Bronchial epithelial cell (primary cell): ENCODE measurements at regions not wholly inside any gene's neighbourhood (a gene's known extent, or its start where the extent isn't known, plus 50 kb on each side); places are given as distances from the start of the nearest gene placed in this dataset.

Experiments used
- DNase-seq: peaks from one replicate; pipeline ENCODE4 v3.0.0-alpha.2; 2010; ENCODE audit warnings: low read depth
- FAIRE-seq: peaks from 2 replicates; lab custom pipeline; 2011; peaks lifted over from hg19 to GRCh38; lab: Jason Lieb, UNC
- H3K27me3 ChIP-seq: 2 replicates; pipeline ENCODE4 v1.5.1; 2011; ENCODE audit warnings: low read length; ENCODE audit not compliant: control insufficient read depth, insufficient read depth
- H3K36me3 ChIP-seq: 2 replicates; pipeline ENCODE4 v1.5.1; 2011; ENCODE audit warnings: low read length; ENCODE audit not compliant: control insufficient read depth, insufficient read depth
- H3K4me3 ChIP-seq: 2 replicates; pipeline ENCODE4 v1.5.1; 2011; ENCODE audit warnings: mild to moderate bottlenecking, low read depth, low read length, control low read depth
- TF ChIP-seq, protein P1 (sequence below): IDR thresholded peaks from 2 replicates; pipeline ENCODE4 v1.5.1; 2011; ENCODE audit warnings: mild to moderate bottlenecking, moderate library complexity, low read length, control low read depth, inconsistent platforms; ENCODE audit not compliant: insufficient read depth, severe bottlenecking

DNA sequence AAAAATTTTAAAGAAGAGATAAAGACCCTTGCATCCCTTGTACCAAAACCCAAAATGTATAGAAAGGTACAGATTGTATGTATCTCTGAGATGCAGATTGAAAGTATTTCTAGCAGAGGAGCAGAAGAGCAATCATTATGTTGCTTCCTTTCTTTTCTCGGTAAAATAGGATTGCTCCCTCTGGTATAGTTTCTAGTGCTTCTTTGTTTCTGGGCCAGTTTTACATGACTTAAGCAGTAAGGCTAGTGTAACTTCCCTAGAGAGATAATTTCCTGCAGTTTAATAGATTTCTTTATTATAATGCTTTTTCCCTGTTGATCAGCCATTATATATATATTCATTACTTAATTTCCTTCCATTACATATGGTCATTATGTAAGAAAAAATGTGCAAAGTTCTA lies 496.2 kb upstream of the RGS18 start:
- FAIRE-seq = no peak
- Histone ChIP-seq H3K36me3 (no peaks in the 10 kb centered on the region), H3K4me3 (no peak overlapping the region), H3K27me3 (no peaks in the 10 kb centered on the region)
- DNase-seq = no peak
- TF ChIP-seq, protein P1, sequence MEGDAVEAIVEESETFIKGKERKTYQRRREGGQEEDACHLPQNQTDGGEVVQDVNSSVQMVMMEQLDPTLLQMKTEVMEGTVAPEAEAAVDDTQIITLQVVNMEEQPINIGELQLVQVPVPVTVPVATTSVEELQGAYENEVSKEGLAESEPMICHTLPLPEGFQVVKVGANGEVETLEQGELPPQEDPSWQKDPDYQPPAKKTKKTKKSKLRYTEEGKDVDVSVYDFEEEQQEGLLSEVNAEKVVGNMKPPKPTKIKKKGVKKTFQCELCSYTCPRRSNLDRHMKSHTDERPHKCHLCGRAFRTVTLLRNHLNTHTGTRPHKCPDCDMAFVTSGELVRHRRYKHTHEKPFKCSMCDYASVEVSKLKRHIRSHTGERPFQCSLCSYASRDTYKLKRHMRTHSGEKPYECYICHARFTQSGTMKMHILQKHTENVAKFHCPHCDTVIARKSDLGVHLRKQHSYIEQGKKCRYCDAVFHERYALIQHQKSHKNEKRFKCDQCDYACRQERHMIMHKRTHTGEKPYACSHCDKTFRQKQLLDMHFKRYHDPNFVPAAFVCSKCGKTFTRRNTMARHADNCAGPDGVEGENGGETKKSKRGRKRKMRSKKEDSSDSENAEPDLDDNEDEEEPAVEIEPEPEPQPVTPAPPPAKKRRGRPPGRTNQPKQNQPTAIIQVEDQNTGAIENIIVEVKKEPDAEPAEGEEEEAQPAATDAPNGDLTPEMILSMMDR = no peak

DNA sequence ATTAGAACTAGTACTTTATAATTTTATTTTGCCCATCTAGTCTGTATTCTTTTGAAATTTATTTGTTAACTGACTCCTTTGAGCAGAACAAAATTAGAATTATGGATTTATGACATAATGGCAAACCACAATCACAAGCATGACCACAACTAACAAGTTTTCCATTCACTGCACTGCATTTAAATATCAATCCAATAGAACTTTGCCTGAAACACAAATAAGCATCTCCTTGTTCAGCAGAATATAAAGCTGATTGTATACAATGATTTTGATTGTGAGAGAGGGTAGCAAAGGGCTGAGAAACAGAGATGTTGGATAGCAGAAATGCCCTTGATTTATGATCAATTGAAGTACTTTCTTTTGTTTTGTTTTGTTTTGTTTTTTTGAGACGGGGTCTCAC lies 495.5 kb upstream of the RGS18 start:
- DNase-seq (no peak), FAIRE-seq (no peak)
- TF ChIP-seq, protein P1 = no peak
- H3K4me3 ChIP-seq = no peak overlapping the region
- no peaks in the 10 kb centered on the region for H3K36me3 ChIP-seq
- no peaks in the 10 kb centered on the region for H3K27me3 ChIP-seq

DNA sequence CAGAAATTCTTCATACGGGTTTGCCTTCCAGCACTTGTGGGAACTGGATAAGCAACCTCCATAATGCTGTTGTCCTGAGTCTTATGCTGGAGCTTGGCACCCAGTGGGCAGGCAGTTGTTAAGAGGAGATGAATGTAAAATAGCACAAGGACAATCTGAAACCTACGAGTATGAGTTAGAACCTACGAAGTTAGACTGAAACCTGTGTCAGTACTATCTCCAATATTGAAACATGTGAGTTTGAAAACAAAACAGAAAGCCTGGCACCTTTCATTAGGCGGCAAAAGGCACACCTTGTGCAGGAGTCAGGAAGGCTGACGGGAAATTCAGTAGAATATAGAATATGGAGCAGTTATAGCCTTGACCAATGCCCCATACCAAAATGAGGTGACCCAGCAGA lies 489.7 kb upstream of the RGS18 start:
- TF ChIP-seq, protein P1 = no peak
- FAIRE-seq = no peak
- Histone ChIP-seq H3K4me3 (no peak overlapping the region), H3K36me3 (no peaks in the 10 kb centered on the region), H3K27me3 (no peaks in the 10 kb centered on the region)
- DNase-seq = no peak

DNA sequence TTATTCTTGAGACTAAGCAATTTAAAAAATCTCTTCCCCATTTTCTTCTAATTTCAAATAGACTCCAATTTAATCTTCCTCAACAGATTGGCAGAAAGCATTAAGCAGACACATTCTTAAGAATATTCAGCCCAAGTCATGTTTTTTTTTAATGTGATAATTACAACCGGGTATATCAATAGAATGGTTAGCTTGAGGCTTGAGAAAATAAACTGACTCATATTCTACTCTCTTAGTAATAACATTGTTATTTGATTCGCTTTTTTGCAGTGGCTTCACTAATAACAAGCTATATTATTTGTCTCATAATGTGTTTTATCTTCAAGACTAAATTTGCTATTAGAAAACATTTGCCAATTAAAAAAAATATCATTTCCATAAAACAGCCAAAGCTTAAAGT lies 488.6 kb upstream of the RGS18 start:
- DNase-seq = peak; percentile 1
- no peak for FAIRE-seq
- Histone ChIP-seq H3K4me3 (no peak overlapping the region), H3K36me3 (no peaks in the 10 kb centered on the region), H3K27me3 (no peaks in the 10 kb centered on the region)
- TF ChIP-seq, protein P1 = no peak

DNA sequence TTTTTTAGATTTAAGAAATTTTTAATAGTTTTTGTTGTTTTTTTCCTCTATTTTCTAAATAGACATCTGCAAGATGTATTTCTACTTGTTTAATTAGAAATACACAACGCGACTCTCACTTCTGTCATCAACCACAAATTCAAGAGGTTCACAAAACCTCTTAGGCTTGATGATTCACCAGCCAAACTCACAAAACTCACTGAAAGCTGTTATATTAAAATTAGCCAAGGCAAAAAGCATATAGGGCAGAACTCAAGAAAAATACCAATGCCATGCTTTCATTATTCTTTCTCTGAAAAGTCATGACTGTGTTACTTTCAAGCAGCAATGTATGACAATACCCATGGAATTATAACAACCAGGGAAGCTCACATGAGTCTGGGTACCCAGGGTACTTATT lies 487.0 kb upstream of the RGS18 start:
- DNase-seq (peak; percentile 0), FAIRE-seq (no peak)
- no peak overlapping the region for H3K4me3 ChIP-seq
- H3K36me3 ChIP-seq = no peaks in the 10 kb centered on the region
- no peaks in the 10 kb centered on the region for H3K27me3 ChIP-seq
- TF ChIP-seq, protein P1 = no peak

DNA sequence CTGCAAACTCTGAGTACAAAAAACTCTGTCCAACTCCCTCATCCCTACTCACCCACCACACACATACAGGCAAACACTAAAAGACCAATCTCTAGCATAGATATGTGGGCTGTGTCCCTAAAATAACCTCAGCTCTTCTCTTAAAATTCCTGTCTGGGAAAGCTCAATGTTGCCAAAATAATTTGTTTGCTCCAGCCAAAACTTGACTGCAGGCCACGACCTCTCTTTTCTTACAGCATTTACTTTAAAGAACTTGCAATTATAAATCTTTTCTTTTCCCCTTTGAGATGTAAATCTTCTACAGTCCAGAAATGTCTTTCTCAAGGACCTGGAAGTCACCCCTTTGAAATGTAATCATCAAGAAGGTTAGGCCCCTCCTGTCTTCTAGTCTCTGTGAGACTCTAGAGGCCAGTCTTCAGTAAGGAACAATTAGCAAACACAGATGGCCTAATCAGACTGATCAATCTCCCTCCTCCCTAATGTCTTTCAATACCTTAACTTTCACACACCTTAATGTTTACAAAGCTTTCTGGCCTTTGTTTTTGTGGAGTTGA lies 483.6 kb upstream of the RGS18 start:
- Histone ChIP-seq H3K4me3 (no peak overlapping the region), H3K36me3 (no peaks in the 10 kb centered on the region), H3K27me3 (no peaks in the 10 kb centered on the region)
- FAIRE-seq (no peak), DNase-seq (no peak)
- TF ChIP-seq, protein P1 = no peak
